SHP77 treated with DMSO at 0.1 percent for 48 hours (cell line): ENCODE measurements at regions not wholly inside any gene's neighbourhood (a gene's known extent, or its start where the extent isn't known, plus 50 kb on each side); places are given as distances from the start of the nearest gene placed in this dataset.
"Not testable (repeated sequence)": the region's sequence is repeated elsewhere in the genome, so short reads cannot be mapped to it uniquely, and the experiment has no call there.

ENCODE experiments used
- DNase-seq: peaks from one replicate; lab custom pipeline; 2025; lab: John Stamatoyannopoulos, UW

DNA sequence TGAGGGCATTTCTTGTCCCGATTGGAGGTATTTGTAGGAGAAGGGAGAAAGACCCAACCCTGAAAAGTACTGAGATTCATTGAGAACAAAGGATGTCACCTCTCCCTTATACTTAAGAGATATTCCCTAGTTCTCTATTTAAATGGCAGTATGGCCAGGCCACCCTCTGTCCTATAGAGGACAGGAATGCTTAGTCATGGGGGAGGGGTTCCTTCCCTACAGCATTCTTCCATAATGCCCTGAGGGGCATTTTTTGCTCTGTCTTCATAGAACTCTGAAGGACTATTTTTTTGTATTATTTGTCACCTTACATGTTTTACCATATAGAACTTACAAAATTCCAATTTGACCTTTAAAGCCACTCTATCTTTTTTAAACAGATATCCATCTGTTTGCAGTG lies 176.3 kb downstream of the TMEM161B start:
- no peak for DNase-seq

GRCh38 chr5:88090506-88090905 lies 178.1 kb downstream of the TMEM161B start:
- DNase-seq: no peak

GRCh38 chr5:88089719-88090390 lies 178.8 kb downstream of the TMEM161B start:
- DNase-seq: no peak

DNA sequence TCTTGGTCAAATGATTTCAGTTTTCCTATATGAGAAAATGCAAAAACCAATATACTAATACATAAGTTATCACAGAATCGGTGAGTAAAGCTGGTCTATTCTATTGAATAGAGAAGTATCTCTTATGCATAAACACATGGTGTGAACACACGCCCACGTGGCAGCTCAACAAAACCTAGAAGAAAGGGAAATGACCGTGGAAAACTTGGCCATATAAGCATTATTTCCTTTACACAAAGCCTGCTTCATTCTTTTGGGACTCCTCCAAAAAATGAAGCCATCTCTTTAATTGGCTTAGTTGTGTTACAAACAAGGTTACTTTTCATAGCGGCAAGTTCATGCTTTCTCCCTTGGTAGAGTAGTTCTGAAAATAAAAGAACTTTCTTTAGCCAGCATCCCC lies 183.2 kb downstream of the TMEM161B start:
- DNase-seq: no peak

- no peak for DNase-seq
Measured at GRCh38 chr5:88081877-88082276, 186.8 kb downstream of the TMEM161B start.

- DNase-seq: no peak
Measured at GRCh38 chr5:88063813-88064212, 204.8 kb downstream of the TMEM161B start.

- DNase-seq: no peak
Measured at GRCh38 chr5:88060194-88060593, 208.5 kb downstream of the TMEM161B start.

GRCh38 chr5:88058625-88059024 lies 210.0 kb downstream of the TMEM161B start:
- DNase-seq: no peak

- not testable (repeated sequence) for DNase-seq
Measured at GRCh38 chr5:88052468-88052867, 216.2 kb downstream of the TMEM161B start.

DNA sequence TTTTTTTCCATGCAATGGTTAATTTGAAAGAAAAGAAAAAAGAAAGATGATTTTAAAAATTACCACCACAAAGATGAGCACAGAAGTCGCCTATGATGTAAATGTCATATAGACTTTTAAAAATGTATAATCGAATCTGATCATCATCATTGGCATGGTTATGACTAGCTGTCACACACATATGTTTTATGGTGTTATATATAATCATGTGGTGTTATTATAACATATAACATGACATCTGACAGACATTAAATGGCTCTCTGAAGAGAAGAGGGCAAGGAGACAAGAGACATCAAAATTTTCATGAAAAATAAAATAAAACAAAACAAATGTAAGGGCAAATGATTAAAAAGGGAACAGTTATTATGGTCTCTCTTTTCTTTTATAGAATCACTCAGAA lies 217.5 kb downstream of the TMEM161B start:
- no peak for DNase-seq

- no peak for DNase-seq
Measured at GRCh38 chr5:88049737-88050136, 218.9 kb downstream of the TMEM161B start.

- DNase-seq: no peak
Measured at GRCh38 chr5:88049156-88049555, 219.5 kb downstream of the TMEM161B start.

DNA sequence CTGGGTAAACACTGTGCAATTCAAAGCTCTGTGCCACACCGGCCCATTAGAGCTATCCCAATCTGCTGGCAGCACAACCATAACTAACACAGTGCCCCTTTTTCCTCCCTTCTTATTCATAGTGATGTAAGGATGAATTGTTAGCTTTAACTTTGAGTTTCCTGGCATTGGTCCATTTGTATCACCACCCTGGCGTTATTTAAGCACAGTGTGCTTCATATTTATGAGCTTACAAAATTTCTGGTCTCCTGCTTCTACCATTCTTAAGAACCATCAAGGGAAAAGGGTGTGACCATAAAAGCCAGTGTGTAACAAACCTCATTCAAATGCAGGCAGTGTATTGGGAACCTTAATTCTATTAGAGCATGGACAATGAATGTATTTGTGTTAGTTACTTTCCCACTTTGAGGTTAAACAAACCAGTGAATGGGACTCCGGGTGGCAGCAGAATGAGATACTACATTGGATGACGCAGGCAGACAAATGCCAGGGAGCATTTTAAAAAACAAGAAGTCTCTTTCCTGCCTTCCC lies 222.6 kb downstream of the TMEM161B start:
- DNase-seq: no peak

GRCh38 chr5:88045165-88045564 lies 223.5 kb downstream of the TMEM161B start:
- DNase-seq: no peak

GRCh38 chr5:88034520-88034919 lies 234.1 kb downstream of the TMEM161B start:
- no peak for DNase-seq

DNA sequence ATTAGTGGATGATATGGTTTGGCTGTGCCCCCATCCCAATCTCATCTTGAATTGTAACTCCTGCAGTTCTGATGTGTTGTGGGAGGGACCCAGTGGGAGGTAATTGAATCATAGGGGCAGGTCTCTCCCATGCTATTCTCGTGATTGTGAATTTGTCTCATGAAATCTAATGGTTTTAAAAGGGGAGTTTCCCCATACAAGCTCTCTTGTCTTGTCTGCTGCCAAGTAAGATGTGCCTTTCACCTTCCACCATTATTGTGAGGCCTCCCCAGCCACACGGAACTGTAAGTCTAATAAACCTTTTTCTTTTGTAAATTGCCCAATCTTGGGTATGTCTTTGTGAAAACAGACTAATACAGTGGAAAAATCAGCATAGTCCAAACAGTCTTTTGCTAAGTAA lies 235.5 kb downstream of the TMEM161B start:
- no peak for DNase-seq

- DNase-seq: no peak
Measured at GRCh38 chr5:88029011-88029410, 239.6 kb downstream of the TMEM161B start.

DNA sequence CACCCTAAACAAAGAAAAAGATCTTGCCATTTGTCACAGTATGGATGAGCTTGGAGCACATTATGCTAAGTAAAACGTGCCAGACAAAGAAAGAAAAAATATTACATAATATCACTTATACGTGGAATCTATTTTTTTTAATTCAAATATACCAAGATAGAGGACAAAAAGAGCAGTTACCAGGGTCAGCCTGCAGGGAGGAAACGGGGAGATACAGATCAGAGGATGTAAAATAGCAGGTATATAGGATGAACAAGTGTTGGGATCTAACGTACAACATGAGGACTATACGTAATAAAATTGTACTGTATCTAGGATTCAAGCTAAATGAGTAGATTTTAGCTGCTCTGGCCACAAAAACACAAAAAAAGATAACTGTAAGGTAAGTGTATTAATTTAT lies 247.5 kb downstream of the TMEM161B start:
- no peak for DNase-seq

DNA sequence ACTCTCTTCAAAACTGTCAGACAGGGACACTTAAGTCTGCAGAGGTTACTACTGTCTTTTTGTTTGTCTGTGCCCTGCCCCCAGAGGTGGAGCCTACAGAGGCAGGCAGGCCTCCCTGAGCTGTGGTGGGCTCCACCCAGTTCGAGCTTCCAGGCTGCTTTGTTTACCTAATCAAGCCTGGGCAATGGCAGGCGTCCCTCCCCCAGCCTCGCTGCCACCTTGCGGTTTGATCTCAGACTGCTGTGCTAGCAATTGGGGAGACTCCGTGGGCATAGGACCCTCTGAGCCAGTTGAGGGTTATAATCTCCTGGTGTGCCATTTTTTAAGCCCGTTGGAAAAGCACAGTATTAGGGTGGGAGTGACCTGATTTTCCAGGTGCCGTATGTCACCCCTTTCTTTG lies 253.7 kb downstream of the TMEM161B start:
- DNase-seq: not testable (repeated sequence)

DNA sequence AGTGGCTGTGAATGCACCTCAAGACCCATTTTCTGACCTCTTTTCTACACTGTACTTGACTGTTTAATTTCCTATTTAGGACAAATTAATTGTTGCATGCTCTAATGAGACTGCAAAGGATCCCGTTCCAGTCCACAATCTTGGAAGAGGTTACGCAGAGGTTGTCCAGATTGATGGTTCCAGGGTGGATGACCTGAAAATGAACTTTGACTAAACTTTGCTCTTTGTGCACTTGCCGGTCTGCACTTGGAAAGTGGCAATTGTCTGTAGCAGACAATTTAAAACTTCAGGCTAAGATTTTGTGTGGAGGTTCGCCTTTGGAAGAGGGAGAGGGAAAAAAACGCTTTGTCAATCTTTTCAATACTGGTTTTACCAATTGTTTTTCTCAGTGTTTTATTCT lies 267.8 kb downstream of the TMEM161B start:
- no peak for DNase-seq

DNA sequence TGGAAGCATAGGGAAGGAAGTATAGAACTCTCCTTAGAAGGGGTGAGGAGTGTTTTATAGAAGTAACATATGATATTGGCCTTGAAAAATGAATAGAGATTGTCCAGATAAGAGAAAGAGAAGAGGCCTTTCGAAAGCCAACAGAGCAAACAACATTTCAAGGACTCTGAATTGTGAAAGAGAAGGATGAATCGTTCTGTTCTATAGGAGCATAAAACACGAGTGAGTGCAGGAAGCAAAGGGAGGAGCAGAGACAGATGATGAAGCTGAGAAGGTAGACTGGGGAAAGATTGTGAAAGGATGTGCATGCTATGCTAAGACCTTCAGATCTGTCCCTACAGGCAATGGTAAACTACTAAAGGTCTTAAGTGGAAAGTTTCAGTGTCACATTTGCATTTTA lies 271.0 kb downstream of the TMEM161B start:
- no peak for DNase-seq

- no peak for DNase-seq
Measured at GRCh38 chr5:87966213-87966612, 302.4 kb downstream of the TMEM161B start.

DNA sequence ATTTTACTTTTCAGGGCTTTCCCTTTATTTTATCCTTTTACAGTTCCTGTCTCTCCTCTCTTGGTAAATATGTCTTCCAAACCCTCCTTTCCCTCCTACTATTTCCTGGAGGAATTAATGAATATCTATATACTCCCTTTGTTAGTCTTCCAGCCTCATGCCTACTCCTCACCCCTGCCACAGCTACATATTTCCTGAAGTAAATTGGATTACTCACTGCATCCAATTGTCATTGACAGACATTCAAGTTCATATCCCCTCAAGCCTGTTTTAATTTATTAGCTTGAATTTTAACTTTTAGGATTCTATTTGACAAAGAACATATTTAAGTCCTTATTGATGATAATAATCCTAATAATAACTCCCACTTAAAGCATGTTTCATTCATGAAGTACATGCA lies 314.5 kb downstream of the TMEM161B start:
- DNase-seq: no peak

DNA sequence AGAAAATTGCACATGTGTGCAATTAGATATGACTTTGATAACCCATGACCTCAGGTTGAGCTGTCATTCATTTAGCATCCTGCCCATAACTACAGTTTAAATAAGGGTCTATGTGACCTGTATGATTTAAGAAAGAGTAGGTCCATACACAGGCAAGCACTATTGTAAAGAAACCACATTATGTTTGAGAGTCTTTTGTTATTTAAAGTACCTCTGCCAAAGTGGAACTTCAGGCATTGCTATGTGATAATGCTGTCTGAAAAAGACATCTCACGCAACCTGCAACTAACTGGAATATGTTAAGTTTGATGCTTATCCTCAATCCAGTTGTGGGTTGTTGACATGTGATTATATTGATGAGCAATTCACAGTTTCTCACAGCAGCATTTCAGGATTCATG lies 317.0 kb downstream of the TMEM161B start:
- no peak for DNase-seq
